ENCODE measurements at regions not wholly inside any gene's neighbourhood (a gene's known extent, or its start where the extent isn't known, plus 50 kb on each side); places are given as distances from the start of the nearest gene placed in this dataset.

DNA sequence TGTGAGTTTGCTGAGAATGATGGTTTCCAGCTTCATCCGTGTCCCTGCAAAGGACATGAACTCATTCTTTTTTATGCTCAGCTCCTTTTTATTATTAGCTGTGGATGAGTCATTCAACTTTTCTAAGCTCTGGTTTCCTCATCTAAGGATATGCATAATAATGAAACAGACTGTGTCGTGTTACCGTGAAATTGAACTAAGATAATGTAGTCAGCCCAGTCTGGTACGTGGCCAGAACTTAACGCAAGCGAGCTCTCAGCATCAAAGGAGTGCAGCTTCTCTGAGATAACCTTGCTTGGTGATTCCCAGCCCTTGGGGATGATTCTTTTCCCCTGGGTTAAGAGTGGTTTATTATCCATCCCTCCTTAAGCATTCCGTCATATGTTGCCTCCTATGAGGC lies 454.3 kb upstream of the EEF2KMT start:
- no peak for TF ChIP-seq SUZ12 (IDR thresholded peaks at IDR 0.05; ENCODE audit: extremely low read depth, insufficient read depth, insufficient read length)
- TF ChIP-seq ZNF274 (IDR thresholded peaks at IDR 0.05; ENCODE audit: low read depth, low read length): no peak
- TF ChIP-seq YY1 (IDR thresholded peaks at IDR 0.05; ENCODE audit: insufficient read depth, insufficient read length): no peak
